H9 (cell line): ENCODE measurements at regions not wholly inside any gene's neighbourhood (a gene's known extent, or its start where the extent isn't known, plus 50 kb on each side); places are given as distances from the start of the nearest gene placed in this dataset.

Source experiments
- DNase-seq: peaks from one replicate; pipeline ENCODE4 v3.0.0-alpha.2; 2017
- H2AFZ ChIP-seq: one replicate; pipeline ENCODE4 v1.6.1; 2013; ENCODE audit warnings: mild to moderate bottlenecking, low read length, control low read depth, moderate library complexity
- H2AK5ac ChIP-seq: 2 replicates; pipeline ENCODE4 v1.6.1; 2013; ENCODE audit warnings: low read length, control low read depth, mixed read lengths; ENCODE audit not compliant: insufficient read length
- H2BK120ac ChIP-seq: one replicate; pipeline ENCODE4 v1.6.1; 2013; ENCODE audit warnings: low read depth, mild to moderate bottlenecking, low read length, control low read depth, inconsistent platforms; ENCODE audit not compliant: poor library complexity, severe bottlenecking
- H2BK12ac ChIP-seq: 2 replicates; pipeline ENCODE4 v1.6.1; 2013; ENCODE audit warnings: low read length, control low read depth, mixed read lengths, low read depth; ENCODE audit not compliant: insufficient read length
- H2BK15ac ChIP-seq: 2 replicates; pipeline ENCODE4 v1.6.1; 2013; ENCODE audit warnings: low read depth, low read length, control low read depth
- H2BK20ac ChIP-seq: one replicate; pipeline ENCODE4 v1.6.1; 2013; ENCODE audit warnings: low read depth, mild to moderate bottlenecking, low read length, control low read depth, inconsistent platforms; ENCODE audit not compliant: poor library complexity, severe bottlenecking
- H2BK5ac ChIP-seq: 2 replicates; pipeline ENCODE4 v1.6.1; 2013; ENCODE audit warnings: low read length, control low read depth, mixed read lengths; ENCODE audit not compliant: insufficient read length
- H3K14ac ChIP-seq: 2 replicates; pipeline ENCODE4 v1.6.1; 2013; ENCODE audit warnings: low read length, control low read depth; ENCODE audit not compliant: insufficient read depth
- H3K18ac ChIP-seq: 2 replicates; pipeline ENCODE4 v1.6.1; 2013; ENCODE audit warnings: low read depth, mild to moderate bottlenecking, mixed read lengths, low read length, control low read depth; ENCODE audit not compliant: insufficient read length
- H3K23ac ChIP-seq: 2 replicates; pipeline ENCODE4 v1.6.1; 2013; ENCODE audit warnings: low read length, control low read depth, mixed read lengths, low read depth; ENCODE audit not compliant: insufficient read length
- H3K23me2 ChIP-seq: 2 replicates; pipeline ENCODE4 v1.6.1; 2013; ENCODE audit warnings: low read depth, mild to moderate bottlenecking, mixed read lengths, low read length, control low read depth; ENCODE audit not compliant: insufficient read length, poor library complexity, severe bottlenecking
- H3K27ac ChIP-seq: 2 replicates; pipeline ENCODE4 v1.5.1; 2013; ENCODE audit warnings: low read length, control low read depth, mixed read lengths, low read depth; ENCODE audit not compliant: insufficient read length
- H3K27me3 ChIP-seq: 2 replicates; pipeline ENCODE4 v1.6.1; 2013; ENCODE audit warnings: low read length, control low read depth, inconsistent platforms; ENCODE audit not compliant: insufficient read depth
- H3K4ac ChIP-seq: 2 replicates; pipeline ENCODE4 v1.6.1; 2013; ENCODE audit warnings: low read depth, mild to moderate bottlenecking, control low read depth, inconsistent platforms, low read length, moderate library complexity
- H3K4me1 ChIP-seq: 2 replicates; pipeline ENCODE4 v1.6.1; 2013; ENCODE audit warnings: low read length, control low read depth, inconsistent platforms; ENCODE audit not compliant: insufficient read depth
- H3K4me2 ChIP-seq: 2 replicates; pipeline ENCODE4 v1.6.1; 2013; ENCODE audit warnings: low read length, control low read depth, mixed read lengths; ENCODE audit not compliant: insufficient read length, insufficient read depth
- H3K56ac ChIP-seq: 2 replicates; pipeline ENCODE4 v1.6.1; 2013; ENCODE audit warnings: low read depth, mild to moderate bottlenecking, mixed read lengths, low read length, control low read depth; ENCODE audit not compliant: insufficient read length
- H3K79me1 ChIP-seq: 2 replicates; pipeline ENCODE4 v1.6.1; 2013; ENCODE audit warnings: low read depth, mild to moderate bottlenecking, moderate library complexity, low read length, control low read depth, inconsistent platforms; ENCODE audit not compliant: insufficient read depth, poor library complexity, severe bottlenecking
- H3K79me2 ChIP-seq: 2 replicates; pipeline ENCODE4 v1.6.1; 2013; ENCODE audit warnings: low read length, control low read depth, inconsistent platforms; ENCODE audit not compliant: insufficient read depth
- H3K9ac ChIP-seq: 2 replicates; pipeline ENCODE4 v1.6.1; 2013; ENCODE audit warnings: low read length, control low read depth, mixed read lengths; ENCODE audit not compliant: insufficient read length; ENCODE audit errors: extremely low read depth
- H3K9me3 ChIP-seq: one replicate; pipeline ENCODE4 v1.6.1; 2013; ENCODE audit warnings: low read depth, low read length, inconsistent platforms; ENCODE audit not compliant: control insufficient read depth
- H3T11ph ChIP-seq: one replicate; pipeline ENCODE4 v1.6.1; 2013; ENCODE audit warnings: mild to moderate bottlenecking, low read length, control low read depth, inconsistent platforms
- H4K20me1 ChIP-seq: one replicate; pipeline ENCODE4 v1.6.1; 2013; ENCODE audit not compliant: control insufficient read depth, insufficient read length, insufficient read depth
- H4K5ac ChIP-seq: 2 replicates; pipeline ENCODE4 v1.6.1; 2013; ENCODE audit warnings: low read depth, mild to moderate bottlenecking, mixed read lengths, low read length, control low read depth; ENCODE audit not compliant: insufficient read length
- H4K8ac ChIP-seq: replicated peaks from 2 replicates; pipeline ENCODE4 v1.6.1; 2013; ENCODE audit warnings: low read length, control low read depth, mixed read lengths, low read depth; ENCODE audit not compliant: insufficient read length
- H4K91ac ChIP-seq: 2 replicates; pipeline ENCODE4 v1.6.1; 2013; ENCODE audit warnings: low read depth, mild to moderate bottlenecking, moderate library complexity, mixed read lengths, low read length, control low read depth; ENCODE audit not compliant: insufficient read length
- H3K27ac Mint-ChIP-seq, 3 experiments: 2 replicates in 2 of 3; 3 replicates in 1 of 3; pipeline ENCODE4 v1.8.0; 2020 to 2021; ENCODE audit warnings: mixed read lengths in 3 of 3, mild to moderate bottlenecking in 1 of 3, moderate library complexity in 1 of 3
- H3K27me3 Mint-ChIP-seq: 2 replicates; pipeline ENCODE4 v1.8.0; 2021; ENCODE audit warnings: low read depth, mild to moderate bottlenecking, moderate library complexity, mixed read lengths
- H3K36me3 Mint-ChIP-seq, 3 experiments: 2 replicates in 2 of 3; 3 replicates in 1 of 3; pipeline ENCODE4 v1.8.0; 2020 to 2021; ENCODE audit warnings: low read depth in 3 of 3, mixed read lengths in 3 of 3; ENCODE audit not compliant: insufficient read depth in 1 of 3
- H3K4me1 Mint-ChIP-seq, 2 experiments: 2 replicates each; pipeline ENCODE4 v1.8.0; 2020; ENCODE audit warnings: mixed read lengths in 2 of 2
- H3K4me3 Mint-ChIP-seq, 2 experiments: 2 replicates in 1 of 2; 3 replicates in 1 of 2; pipeline ENCODE4 v1.8.0; 2020 to 2021; ENCODE audit warnings: mild to moderate bottlenecking in 2 of 2, mixed read lengths in 2 of 2, moderate library complexity in 1 of 2
- H3K9me3 Mint-ChIP-seq, 2 experiments: 2 replicates in 1 of 2; 3 replicates in 1 of 2; pipeline ENCODE4 v1.8.0; 2020; ENCODE audit warnings: mild to moderate bottlenecking in 2 of 2, mixed read lengths in 2 of 2, moderate library complexity in 1 of 2
- WGBS: extraction: QIAGEN DNeasy Blood & Tissue Kit; methylation state at CpG from one replicate; pipeline ENCODE4 v1.1.7; 2013; ENCODE audit warnings: missing lambda C conversion rate, low lambda C conversion rate, mixed read lengths; ENCODE audit not compliant: insufficient read length; ENCODE audit errors: extremely low coverage; 5-methylcytosine and 5-hydroxymethylcytosine counted together
- TF ChIP-seq, protein P1 (sequence below): fragments of 200-600 bp; sonication (generic); conservative IDR thresholded peaks from 3 replicates; pipeline ENCODE4 v1.8.0; 2021; ENCODE audit warnings: antibody characterized with exemption, mild to moderate bottlenecking

DNA sequence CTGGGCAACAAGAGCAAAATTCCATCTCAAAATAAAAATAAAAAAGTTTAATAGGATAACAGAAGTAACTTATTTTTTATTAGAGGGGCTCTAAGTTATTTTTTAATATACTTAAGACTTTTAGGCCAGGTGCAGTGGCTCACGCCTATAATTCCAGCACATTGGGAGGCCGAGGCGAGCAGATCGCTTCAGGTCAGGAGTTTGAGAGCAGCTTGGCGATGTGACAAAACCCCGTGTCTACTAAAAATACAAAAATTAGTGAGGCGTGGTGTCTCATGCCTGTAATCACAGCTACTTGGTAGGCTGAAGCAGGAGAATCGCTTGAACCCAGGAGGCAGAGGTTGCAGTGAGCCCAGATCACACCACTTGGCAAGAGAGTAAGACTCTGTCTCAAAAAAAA lies 180.5 kb upstream of the NR5A2 start:
- Histone ChIP-seq H4K5ac (no peak overlapping the region), H4K91ac (no peak overlapping the region), H3K4ac (no peak overlapping the region), H2BK5ac (no peak overlapping the region), H2AFZ (no peak overlapping the region), H3K9ac (no peak overlapping the region), H3K23ac (no peak overlapping the region), H4K20me1 (no peaks in the 10 kb centered on the region), H3K27ac (no peak overlapping the region), H3K18ac (no peak overlapping the region), H3K9me3 (no peaks in the 10 kb centered on the region), H3K79me2 (no peaks in the 10 kb centered on the region), H2BK15ac (no peak overlapping the region), H3K23me2 (no peaks in the 10 kb centered on the region), H3T11ph (no peak overlapping the region), H2BK12ac (no peak overlapping the region), H2BK120ac (no peak overlapping the region), H2AK5ac (no peak overlapping the region), H3K14ac (no peak overlapping the region), H2BK20ac (no peak overlapping the region), H3K4me1 (no peaks in the 10 kb centered on the region), H3K79me1 (no peaks in the 10 kb centered on the region), H3K4me2 (no peak overlapping the region), H4K8ac (no peak overlapping the region), H3K56ac (no peak overlapping the region), H3K27me3 (no peaks in the 10 kb centered on the region)
- no CpG with 5 or more reads among the region's 8 CpGs for WGBS
- Mint-ChIP-seq H3K27ac (no peak overlapping the region), H3K9me3 (no peaks in the 10 kb centered on the region; a peak in 1 of 5 replicates), H3K27me3 (no peaks in the 10 kb centered on the region), H3K4me1 (peaks cover 0 to 3% of the 10 kb centered on the region in 2 experiments; a peak in 1 of 4 replicates), H3K36me3 (no peaks in the 10 kb centered on the region), H3K4me3 (no peak overlapping the region)
- DNase-seq, result no peak
- TF ChIP-seq, protein P1, sequence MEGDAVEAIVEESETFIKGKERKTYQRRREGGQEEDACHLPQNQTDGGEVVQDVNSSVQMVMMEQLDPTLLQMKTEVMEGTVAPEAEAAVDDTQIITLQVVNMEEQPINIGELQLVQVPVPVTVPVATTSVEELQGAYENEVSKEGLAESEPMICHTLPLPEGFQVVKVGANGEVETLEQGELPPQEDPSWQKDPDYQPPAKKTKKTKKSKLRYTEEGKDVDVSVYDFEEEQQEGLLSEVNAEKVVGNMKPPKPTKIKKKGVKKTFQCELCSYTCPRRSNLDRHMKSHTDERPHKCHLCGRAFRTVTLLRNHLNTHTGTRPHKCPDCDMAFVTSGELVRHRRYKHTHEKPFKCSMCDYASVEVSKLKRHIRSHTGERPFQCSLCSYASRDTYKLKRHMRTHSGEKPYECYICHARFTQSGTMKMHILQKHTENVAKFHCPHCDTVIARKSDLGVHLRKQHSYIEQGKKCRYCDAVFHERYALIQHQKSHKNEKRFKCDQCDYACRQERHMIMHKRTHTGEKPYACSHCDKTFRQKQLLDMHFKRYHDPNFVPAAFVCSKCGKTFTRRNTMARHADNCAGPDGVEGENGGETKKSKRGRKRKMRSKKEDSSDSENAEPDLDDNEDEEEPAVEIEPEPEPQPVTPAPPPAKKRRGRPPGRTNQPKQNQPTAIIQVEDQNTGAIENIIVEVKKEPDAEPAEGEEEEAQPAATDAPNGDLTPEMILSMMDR, result no peak
